ENCODE measurements at regions not wholly inside any gene's neighbourhood (a gene's known extent, or its start where the extent isn't known, plus 50 kb on each side); places are given as distances from the start of the nearest gene placed in this dataset.

DNA sequence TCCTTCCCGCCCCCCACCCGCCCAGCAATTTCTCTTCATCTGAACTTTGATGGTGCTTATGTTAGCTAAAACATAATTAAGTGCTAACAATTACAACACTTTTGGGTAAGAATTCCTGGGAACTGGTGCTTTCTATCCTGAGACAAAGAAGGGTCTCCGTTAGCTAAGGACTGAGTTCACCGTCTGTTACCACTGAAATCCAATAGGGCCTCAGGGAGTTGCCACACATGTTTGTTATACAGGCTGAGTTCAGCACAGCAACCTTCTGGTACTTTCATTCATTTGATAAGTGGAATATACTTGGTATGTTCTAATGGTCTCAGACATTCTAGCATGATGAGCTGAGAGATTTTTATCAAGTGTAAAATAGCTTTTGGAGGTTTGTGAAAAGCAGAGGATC, 437.9 kb downstream of the EFNA5 start:
- WGBS (ENCODE audit: low lambda C conversion rate), result 92% methylated on average over 4 of the region's 4 CpGs

DNA sequence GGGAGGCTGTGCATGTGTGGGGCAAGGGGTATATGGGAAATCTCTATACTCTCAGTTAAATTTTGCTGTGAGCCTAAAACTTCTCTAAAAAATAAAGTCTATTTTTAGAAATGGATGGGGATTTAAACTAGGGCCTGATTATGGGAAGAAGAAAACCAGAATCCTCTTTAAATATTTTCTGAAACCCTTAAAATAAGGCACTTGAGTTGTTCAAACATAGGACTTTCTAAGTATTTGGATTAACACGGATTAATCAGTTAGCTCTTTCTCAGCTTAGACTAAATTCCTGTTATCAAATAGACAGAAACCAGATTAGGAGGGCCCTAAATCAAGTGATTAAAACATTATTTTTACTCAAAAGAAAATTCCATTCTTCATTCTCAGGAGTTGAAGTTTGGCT, 438.4 kb downstream of the EFNA5 start:
- H3K9ac ChIP-seq, result no peak overlapping the region
- ChIA-PET CTCF (interaction anchor here (0.7 kb wide), 1 partner anchor 15 kb away, joined by 3 read pairs; no protein-coding TSS in a partner anchor), POLR2A (no interaction called here)

More for the DNA sequence above, 437.9 kb downstream of the EFNA5 start:
- no peak overlapping the region for H3K4me2 ChIP-seq
- no peaks in the 10 kb centered on the region for H3K36me3 ChIP-seq (replicated peaks in 1 of 2; ENCODE audit: control insufficient read depth in 1 of 2, insufficient read depth in 2 of 2, low read length in 1 of 2)
- H3K9me2 ChIP-seq, result no peaks in the 10 kb centered on the region
- no peak overlapping the region for H2AFZ ChIP-seq (ENCODE audit: low read depth)
- no peak overlapping the region for H3K9ac ChIP-seq
- H3K27me3 ChIP-seq (ENCODE audit: insufficient read depth), result no peaks in the 10 kb centered on the region
- ChIA-PET CTCF (interaction anchor here (0.7 kb wide), 1 partner anchor 15 kb away, joined by 3 read pairs; no protein-coding TSS in a partner anchor), POLR2A (no interaction called here)
- TF ChIP-seq FOSL2 (IDR thresholded peaks at IDR 0.05; ENCODE audit: borderline replicate concordance, low read depth) (no peak), TAF1 (IDR thresholded peaks at IDR 0.05; ENCODE audit: borderline replicate concordance, low read depth, low read length) (no peak), CHD2 (IDR thresholded peaks at IDR 0.05; ENCODE audit: low read length, partially characterized antibody) (no peak), SMC3 (IDR thresholded peaks at IDR 0.05; ENCODE audit: low read depth, low read length) (no peak)
- TF ChIP-seq, protein P1, sequence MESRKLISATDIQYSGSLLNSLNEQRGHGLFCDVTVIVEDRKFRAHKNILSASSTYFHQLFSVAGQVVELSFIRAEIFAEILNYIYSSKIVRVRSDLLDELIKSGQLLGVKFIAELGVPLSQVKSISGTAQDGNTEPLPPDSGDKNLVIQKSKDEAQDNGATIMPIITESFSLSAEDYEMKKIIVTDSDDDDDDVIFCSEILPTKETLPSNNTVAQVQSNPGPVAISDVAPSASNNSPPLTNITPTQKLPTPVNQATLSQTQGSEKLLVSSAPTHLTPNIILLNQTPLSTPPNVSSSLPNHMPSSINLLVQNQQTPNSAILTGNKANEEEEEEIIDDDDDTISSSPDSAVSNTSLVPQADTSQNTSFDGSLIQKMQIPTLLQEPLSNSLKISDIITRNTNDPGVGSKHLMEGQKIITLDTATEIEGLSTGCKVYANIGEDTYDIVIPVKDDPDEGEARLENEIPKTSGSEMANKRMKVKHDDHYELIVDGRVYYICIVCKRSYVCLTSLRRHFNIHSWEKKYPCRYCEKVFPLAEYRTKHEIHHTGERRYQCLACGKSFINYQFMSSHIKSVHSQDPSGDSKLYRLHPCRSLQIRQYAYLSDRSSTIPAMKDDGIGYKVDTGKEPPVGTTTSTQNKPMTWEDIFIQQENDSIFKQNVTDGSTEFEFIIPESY (IDR thresholded peaks at IDR 0.05; ENCODE audit: borderline replicate concordance, low read depth), result no peak
- H4K20me1 ChIP-seq (ENCODE audit: insufficient read depth), result no peaks in the 10 kb centered on the region
- H3K79me2 ChIP-seq (ENCODE audit: insufficient read depth), result no peaks in the 10 kb centered on the region
- H3K27ac ChIP-seq (ENCODE audit: low read depth in 2 of 2, low read length in 1 of 2), result no peak overlapping the region
- DNase-seq, result no peak
- H3F3A ChIP-seq (replicated peaks; ENCODE audit: insufficient read depth), result no peaks in the 10 kb centered on the region
- no peak overlapping the region for H3K4me3 ChIP-seq (ENCODE audit: low read depth in 2 of 2, low read length in 1 of 2)
- no peaks in the 10 kb centered on the region for H3K9me3 ChIP-seq
- no peaks in the 10 kb centered on the region; a peak in 1 of 4 replicates for H3K4me1 ChIP-seq (ENCODE audit: control insufficient read depth in 1 of 2, insufficient read depth in 2 of 2, low read depth in 1 of 2, low read length in 1 of 2)

More for the DNA sequence above, 438.4 kb downstream of the EFNA5 start:
- DNase-seq, result no peak
- Histone ChIP-seq H3K9me2 (no peaks in the 10 kb centered on the region), H3K9me3 (no peaks in the 10 kb centered on the region), H3F3A (replicated peaks; ENCODE audit: insufficient read depth) (no peaks in the 10 kb centered on the region), H3K27ac (ENCODE audit: low read depth in 2 of 2, low read length in 1 of 2) (no peak overlapping the region), H3K79me2 (ENCODE audit: insufficient read depth) (no peaks in the 10 kb centered on the region), H3K36me3 (replicated peaks in 1 of 2; ENCODE audit: control insufficient read depth in 1 of 2, insufficient read depth in 2 of 2, low read length in 1 of 2) (no peaks in the 10 kb centered on the region), H3K4me3 (ENCODE audit: low read depth in 2 of 2, low read length in 1 of 2) (no peak overlapping the region), H4K20me1 (ENCODE audit: insufficient read depth) (no peaks in the 10 kb centered on the region), H3K27me3 (ENCODE audit: insufficient read depth) (no peaks in the 10 kb centered on the region), H2AFZ (ENCODE audit: low read depth) (no peak overlapping the region), H3K4me1 (ENCODE audit: control insufficient read depth in 1 of 2, insufficient read depth in 2 of 2, low read depth in 1 of 2, low read length in 1 of 2) (no peaks in the 10 kb centered on the region; a peak in 1 of 4 replicates), H3K4me2 (no peak overlapping the region)
- WGBS (ENCODE audit: low lambda C conversion rate), result 94% methylated on average over 1 of the region's 1 CpG
- no peak for TF ChIP-seq EP300 (IDR thresholded peaks at IDR 0.05; ENCODE audit: borderline replicate concordance in 1 of 2, low read depth in 1 of 2, low read length in 1 of 2)
- TF ChIP-seq, protein P1 (IDR thresholded peaks at IDR 0.05; ENCODE audit: borderline replicate concordance, low read depth), result no peak
- no peak for TF ChIP-seq FOXJ3 (CRISPR knock-in tag; IDR thresholded peaks at IDR 0.05)
- no peak for TF ChIP-seq RFX5 (IDR thresholded peaks at IDR 0.05; ENCODE audit: low read length)
- no peak for TF ChIP-seq RAD21 (IDR thresholded peaks at IDR 0.05; ENCODE audit: low read length)
- no peak for TF ChIP-seq MXI1 (IDR thresholded peaks at IDR 0.05; ENCODE audit: low read depth, low read length)
- TF ChIP-seq NFIC (IDR thresholded peaks at IDR 0.05; ENCODE audit: borderline replicate concordance), result no peak
- TF ChIP-seq, protein P2, sequence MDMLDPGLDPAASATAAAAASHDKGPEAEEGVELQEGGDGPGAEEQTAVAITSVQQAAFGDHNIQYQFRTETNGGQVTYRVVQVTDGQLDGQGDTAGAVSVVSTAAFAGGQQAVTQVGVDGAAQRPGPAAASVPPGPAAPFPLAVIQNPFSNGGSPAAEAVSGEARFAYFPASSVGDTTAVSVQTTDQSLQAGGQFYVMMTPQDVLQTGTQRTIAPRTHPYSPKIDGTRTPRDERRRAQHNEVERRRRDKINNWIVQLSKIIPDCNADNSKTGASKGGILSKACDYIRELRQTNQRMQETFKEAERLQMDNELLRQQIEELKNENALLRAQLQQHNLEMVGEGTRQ (IDR thresholded peaks at IDR 0.05; ENCODE audit: borderline replicate concordance, low read depth, low read length), result no peak
- TF ChIP-seq, protein P3, sequence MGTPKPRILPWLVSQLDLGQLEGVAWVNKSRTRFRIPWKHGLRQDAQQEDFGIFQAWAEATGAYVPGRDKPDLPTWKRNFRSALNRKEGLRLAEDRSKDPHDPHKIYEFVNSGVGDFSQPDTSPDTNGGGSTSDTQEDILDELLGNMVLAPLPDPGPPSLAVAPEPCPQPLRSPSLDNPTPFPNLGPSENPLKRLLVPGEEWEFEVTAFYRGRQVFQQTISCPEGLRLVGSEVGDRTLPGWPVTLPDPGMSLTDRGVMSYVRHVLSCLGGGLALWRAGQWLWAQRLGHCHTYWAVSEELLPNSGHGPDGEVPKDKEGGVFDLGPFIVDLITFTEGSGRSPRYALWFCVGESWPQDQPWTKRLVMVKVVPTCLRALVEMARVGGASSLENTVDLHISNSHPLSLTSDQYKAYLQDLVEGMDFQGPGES (IDR thresholded peaks at IDR 0.05; ENCODE audit: low read depth, low read length), result no peak
- no peak for TF ChIP-seq ELF1 (IDR thresholded peaks at IDR 0.05)
